HEK293 (cell line): ENCODE measurements at regions not wholly inside any gene's neighbourhood (a gene's known extent, or its start where the extent isn't known, plus 50 kb on each side); places are given as distances from the start of the nearest gene placed in this dataset.

Source experiments
- CTCF ChIP-seq: fragments of 450-650 bp; formaldehyde crosslinking; IDR thresholded peaks from 2 replicates; pipeline ENCODE4 v1.5.1; 2016; ENCODE audit warnings: missing biosample characterization, missing genetic modification characterization
- KLF8 ChIP-seq: fragments of 450-650 bp; formaldehyde crosslinking; IDR thresholded peaks from 2 replicates; pipeline ENCODE4 v1.5.1; 2016; ENCODE audit warnings: missing biosample characterization, missing genetic modification characterization
- ZIC2 ChIP-seq: fragments of 450-650 bp; formaldehyde crosslinking; IDR thresholded peaks from 2 replicates; pipeline ENCODE4 v1.5.1; 2016; ENCODE audit warnings: missing biosample characterization, missing genetic modification characterization
- ZNF274 ChIP-seq, 2 experiments: fragments of 200-500 bp in 1 of 2; fragments of 450-650 bp in 1 of 2; sonication (Bioruptor generic) in 1 of 2; formaldehyde crosslinking in 1 of 2; IDR thresholded peaks; 2 replicates each; pipeline versions ENCODE4 v1.5.1 to v1.6.1; 2014 to 2016; ENCODE audit warnings: borderline replicate concordance in 1 of 2, inconsistent platforms in 1 of 2, low read length in 1 of 2, missing biosample characterization in 1 of 2, missing genetic modification characterization in 1 of 2
- ZNF629 ChIP-seq: fragments of 450-650 bp; formaldehyde crosslinking; IDR thresholded peaks from 2 replicates; pipeline ENCODE4 v1.5.1; 2017; ENCODE audit warnings: missing biosample characterization, missing genetic modification characterization
- ZNF654 ChIP-seq: fragments of 450-650 bp; formaldehyde crosslinking; IDR thresholded peaks from 2 replicates; pipeline ENCODE4 v1.5.1; 2016; ENCODE audit warnings: low read depth, missing biosample characterization, missing genetic modification characterization
- ZNF677 ChIP-seq: fragments of 450-650 bp; IDR thresholded peaks from 2 replicates; pipeline ENCODE4 v1.5.0; 2018; ENCODE audit warnings: missing biosample characterization, mild to moderate bottlenecking, missing genetic modification characterization, moderate library complexity
- ZSCAN30 ChIP-seq: fragments of 450-650 bp; IDR thresholded peaks from 2 replicates; pipeline ENCODE4 v1.5.1; 2018; ENCODE audit warnings: missing biosample characterization, mild to moderate bottlenecking, missing genetic modification characterization, moderate library complexity

DNA sequence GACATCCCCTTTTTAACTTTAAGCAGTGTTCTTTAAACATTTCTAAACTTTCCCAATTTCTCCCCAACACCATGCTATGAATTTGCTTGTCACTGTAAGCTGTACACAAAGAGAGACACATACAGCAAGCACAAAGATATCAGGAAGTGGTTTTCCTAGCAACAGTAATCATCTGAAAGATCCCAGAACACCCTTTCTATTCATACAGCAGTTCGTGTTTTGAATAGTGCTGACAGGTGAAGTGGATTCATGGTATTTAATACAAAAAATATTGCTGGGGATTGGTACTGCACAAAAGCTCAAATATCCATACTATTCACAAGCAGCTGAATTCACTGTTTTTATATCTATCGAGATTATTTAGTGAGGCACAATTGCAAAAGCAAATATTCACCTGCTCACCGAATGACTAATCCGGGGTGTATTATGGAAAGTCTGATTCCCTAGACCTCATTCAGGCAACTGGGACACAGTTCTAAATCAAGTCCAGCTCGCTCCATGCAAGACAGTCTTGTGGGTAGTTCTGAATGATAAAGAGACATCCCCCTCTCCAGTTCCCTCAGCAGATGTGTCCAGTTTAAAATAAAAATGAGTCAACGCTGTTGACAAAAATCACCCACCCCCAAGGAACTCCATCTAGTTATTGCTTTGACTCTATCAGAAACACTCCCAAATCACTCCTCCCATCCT lies 107.1 kb upstream of the TSHZ2 start:
- TF ChIP-seq CTCF (no peak), ZSCAN30 (tag by site-specific recombination) (no peak), ZIC2 (tag by site-specific recombination) (no peak), KLF8 (tag by site-specific recombination) (no peak), ZNF629 (tag by site-specific recombination) (no peak), ZNF654 (tag by site-specific recombination) (no peak), ZNF677 (tag by site-specific recombination) (no peak), ZNF274 (IDR thresholded peaks at IDR 0.05; ENCODE audit: low read length) (no peak), ZNF274 (tag by site-specific recombination; IDR thresholded peaks at IDR 0.05; ENCODE audit: borderline replicate concordance) (no peak)
